GM19324 (cell line): ENCODE measurements at regions not wholly inside any gene's neighbourhood (a gene's known extent, or its start where the extent isn't known, plus 50 kb on each side); places are given as distances from the start of the nearest gene placed in this dataset.

Experiments used
- ATAC-seq: cut with Tn5 transposase; IDR thresholded peaks from one replicate; pipeline ENCODE4 v1.9.1; 2021; ENCODE audit warnings: mild to moderate bottlenecking, moderate library complexity; ENCODE audit not compliant: unreplicated experiment, low FRiP score

DNA sequence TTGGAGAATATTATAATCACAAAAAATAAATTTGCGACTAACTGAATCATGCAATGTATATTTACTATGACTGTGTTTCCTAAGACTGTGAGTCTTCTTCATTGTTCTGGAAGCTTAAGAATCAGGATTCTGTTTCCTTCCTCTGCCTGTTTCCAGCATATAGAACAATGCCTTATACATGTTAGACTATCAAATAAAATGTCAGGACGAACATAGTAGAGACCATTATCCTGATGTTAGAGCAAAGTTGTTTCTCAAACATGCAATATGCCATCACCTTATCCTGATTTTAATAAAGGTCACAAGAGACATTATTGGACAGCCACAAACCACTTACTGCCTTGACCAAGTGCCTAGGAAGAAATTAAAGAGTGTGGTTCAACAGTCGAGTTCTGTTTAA, 457.4 kb upstream of the AGTR1 start:
- no peak for ATAC-seq

DNA sequence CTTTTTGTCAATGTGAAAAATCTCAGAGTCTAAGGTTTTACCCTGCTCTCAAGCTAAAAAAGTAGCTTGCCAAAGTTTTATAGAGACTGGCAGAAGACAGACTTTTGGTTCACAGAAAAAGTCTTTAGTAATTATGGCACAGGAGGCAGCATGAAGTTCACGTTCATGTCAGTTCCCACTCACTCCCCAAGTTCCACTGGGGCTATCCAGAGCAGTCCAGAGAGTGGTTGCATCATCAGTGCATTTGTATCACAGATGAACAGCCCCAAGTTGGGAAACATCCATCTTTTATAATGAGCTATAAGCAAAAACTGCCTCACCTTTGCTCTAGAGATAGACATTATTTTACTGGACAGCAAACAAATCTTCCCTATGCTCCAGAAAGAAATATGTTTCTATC, 454.1 kb upstream of the AGTR1 start:
- no peak for ATAC-seq

DNA sequence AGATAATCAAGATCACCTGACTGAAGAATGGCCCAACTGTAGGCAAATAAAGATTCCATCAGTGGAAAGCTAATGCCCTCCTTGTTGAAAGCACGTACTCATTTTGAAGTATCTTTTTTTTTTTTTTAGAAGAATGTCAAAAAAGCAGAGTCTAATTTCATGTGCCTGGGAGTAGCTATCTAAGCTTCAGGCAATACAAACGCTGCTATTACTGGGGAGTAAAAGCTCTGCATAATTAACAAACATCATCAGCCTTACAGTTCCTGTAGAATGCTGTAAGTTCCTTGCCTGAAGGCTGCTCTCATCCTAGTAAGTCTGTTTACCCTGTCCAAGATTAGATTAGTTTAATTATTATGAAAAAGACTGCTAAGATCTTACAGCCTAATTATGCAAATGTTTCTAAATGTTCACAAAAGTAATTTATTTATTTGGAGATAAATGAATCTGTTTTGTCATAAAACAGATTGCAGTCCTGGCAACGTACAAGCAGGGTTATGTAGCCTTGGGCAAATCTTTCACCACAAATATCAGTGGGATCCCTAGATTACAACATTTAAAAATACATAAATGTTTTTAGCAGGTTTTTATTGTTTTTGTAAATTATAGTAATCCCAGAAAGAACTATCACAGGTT, 451.3 kb upstream of the AGTR1 start:
- ATAC-seq = no peak

DNA sequence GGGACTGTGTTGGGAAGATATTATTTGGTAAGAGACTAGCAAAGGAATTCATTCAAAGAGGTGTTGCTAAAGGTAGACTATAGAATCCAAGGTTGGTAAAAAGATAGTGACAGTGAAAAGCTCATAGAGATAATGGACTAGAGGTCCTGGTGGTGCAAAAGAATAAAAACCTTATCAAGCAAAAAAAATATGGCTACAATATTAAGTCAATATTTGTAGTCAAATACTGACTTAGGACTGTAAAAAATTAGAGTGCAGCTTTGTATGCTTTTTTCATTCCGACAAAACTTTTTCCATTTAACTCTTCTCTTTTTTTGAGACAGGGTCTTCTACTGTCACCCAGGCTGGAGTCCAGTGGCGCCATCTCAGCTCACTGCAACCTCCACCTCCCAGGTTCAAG, 444.0 kb upstream of the AGTR1 start:
- ATAC-seq = no peak

DNA sequence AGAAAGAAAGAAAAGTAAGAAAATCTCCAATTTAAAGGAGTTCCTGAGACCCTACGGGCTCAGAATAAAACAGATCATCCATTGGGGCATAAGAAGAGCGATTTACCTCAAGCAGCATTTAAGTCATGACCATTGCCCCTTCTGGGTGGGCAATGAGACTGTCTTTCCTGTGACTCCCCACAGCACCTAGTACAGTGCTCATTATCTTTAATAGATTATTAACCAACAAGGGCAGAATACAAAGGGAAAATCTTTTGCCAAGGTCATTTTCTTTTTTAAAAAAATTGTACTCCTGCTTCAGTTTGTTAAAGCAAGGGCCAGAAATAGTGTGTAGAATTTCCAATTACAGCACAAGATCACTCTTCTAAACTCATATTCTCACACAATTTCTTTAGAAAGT, 443.3 kb upstream of the AGTR1 start:
- no peak for ATAC-seq

DNA sequence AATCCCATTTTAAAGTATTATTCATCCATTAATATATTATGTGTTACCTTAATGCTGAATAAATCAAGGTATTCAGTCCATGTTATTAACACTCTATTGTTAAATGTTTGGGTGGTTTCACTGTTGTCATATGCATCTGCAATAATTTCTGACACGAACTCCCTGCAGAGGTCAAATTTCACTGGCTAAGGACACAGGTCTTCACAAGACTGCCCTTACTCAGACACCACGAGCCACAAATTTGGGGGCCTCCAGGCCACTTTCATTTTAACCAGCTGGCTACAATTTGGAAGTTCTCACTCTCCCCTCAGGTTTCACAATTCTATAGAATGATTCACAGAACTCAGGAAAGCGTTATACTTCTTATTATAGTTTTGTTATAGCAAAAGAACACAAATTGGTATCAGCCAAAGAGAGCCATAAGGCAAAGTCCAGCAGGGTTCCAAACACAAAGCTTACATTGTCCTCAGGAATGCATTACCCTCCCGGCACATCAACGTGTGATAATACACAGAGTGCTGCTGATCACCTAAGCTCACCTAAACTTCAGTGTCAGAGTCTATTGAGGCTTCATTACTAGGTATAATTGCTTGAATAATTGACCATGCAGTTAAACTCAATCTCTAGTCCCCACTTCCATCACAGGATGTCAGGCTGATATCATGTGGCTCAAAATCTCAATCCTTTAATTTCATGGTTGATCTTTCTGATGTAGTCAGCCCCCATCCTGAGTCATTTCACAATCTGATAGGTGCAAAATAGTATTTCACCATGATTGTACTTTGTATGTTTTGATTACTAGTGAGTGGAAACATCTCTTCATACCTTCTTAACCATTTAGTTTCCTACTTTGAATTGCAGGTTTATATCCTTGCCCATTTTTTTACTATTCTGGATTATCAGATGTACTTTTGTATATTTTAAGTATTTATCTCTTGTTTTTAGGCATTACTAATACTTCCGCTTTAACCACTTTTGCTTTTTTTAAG, 441.4 kb upstream of the AGTR1 start:
- ATAC-seq = no peak

DNA sequence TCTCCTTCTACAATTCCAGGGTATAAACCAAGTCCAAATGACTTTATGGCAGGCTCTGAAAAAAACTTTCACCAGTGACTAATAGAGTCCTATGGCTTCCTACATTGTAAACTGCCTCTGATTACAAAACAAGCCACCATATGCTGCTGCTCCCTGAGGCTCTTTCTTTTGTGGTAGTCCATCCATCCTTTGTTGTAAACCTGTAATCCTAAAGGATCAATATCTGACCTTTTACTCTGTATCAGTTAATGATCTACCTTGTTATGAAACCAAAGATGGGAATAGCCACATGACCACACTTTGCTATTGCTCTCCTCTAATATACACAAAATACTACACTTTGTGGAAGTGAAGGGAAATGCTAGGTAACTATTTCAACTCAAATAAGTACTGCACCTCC, 434.7 kb upstream of the AGTR1 start:
- no peak for ATAC-seq

DNA sequence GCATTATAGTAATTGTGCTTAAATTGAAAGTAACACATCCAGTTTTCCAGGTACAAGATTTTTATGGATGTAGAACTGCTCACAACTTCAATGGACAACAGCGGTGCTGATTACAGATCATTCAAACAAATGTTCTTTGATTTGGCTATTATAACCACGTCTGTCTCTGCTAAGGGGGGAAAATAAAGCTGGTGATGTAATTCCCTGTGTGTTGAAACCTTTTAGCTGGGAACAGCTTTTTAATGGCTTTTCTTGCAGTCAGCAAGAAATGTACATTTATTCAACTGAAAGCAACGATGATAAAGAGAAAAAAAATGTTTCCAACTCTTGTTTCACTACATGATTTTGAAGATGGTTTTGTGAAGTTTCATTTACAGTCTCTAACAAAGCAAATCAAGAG, 431.9 kb upstream of the AGTR1 start:
- no peak for ATAC-seq

DNA sequence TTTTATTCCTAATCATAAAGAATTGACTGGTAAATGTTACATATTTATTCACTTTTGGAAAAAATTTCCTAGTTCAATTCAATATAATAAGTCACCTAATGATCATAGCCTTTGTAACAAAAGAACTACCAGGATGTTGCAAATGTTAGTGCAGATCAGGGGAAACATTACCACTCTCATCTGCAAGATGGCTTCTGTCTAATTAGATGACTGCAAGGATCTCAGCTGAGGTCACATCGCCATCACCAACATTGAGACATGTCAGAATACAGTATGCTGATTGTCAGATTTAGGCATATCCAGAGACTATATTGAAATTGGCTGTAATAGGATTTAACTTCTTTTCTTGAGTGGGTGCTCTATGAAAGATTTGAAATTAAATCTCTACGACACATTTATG, 431.4 kb upstream of the AGTR1 start:
- no peak for ATAC-seq

DNA sequence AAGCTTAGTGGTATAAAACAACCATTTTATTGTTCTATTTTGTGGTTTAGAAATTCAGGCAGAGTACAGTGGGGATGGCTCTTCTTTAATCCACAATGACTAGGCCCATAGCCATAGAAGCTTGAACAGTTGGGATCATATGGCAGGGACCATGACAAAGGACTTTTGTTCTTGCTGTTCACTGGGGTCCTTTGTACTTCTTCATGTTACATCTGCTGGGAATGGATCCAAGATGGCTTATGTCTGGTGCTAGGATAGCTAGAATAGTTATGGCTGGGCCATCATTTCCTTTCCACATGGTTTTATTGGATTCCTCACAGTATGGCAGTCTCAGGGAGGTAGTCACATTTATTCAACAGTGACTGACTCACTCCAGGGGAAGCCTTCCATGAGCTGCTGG, 427.9 kb upstream of the AGTR1 start:
- ATAC-seq = no peak

DNA sequence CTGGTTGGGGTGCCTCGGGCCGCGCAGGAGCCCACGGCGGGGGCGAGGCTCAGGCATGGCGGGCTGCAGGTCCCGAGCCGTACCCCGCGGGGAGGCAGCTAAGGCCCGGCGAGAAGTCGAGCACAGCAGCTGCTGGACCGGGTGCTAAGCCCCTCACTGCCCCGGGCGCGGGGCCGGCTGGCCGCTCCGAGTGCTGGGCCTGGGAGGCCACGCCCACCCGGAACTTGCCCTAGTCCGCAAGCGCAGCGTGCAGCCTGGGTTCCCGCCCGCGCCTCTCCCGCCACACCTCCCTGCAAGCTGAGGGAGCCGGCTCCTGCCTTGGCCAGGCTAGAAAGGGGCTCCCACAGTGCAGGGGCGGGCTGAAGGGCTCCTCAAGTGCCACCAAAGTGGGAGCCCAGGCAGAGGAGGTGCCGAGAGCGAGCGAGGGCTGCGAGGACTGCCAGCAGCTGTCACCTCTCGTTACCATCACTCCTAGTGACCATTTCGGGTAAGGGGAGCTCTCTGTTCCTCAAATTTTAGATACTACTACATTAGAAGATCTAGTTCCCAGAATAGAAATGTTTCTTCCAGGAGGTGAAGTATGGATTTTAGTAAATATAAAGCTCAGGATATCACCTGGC, 417.0 kb upstream of the AGTR1 start:
- ATAC-seq = no peak

DNA sequence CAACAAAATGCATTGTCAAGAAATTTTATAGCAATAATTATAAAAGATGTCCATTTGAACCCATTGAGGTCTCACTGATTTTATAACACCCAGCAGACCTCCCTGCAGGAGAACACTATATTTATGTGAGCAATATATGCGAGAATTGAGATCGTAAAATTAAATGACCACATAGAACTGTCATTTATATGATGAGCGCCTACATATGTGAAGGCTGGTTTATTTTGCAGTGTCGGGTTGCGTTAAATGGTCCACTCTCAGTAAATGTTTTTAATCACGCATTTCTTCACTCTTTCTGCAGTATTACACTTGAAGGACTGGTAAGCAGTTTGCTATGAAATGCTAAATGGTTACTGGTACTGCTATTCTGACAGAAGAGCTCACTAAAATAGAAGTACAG, 408.5 kb upstream of the AGTR1 start:
- no peak for ATAC-seq

DNA sequence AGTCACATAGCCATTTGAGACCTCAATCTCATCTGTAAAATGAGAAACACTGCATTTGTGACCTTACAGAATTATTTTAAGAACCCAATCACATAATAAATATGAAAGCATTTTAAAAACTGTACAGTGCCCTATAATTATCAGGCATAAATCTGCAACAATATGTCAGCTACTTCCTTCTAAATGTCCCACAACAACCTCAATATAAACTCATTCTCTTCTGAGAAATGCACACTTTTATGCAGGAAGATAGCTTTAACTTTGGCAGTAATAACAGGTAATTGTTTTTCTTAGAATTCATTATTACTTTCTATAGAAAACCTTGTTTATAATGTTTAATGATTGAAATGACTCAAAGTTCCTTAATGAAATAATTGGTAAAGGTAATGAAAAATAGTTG, 400.7 kb upstream of the AGTR1 start:
- no peak for ATAC-seq

DNA sequence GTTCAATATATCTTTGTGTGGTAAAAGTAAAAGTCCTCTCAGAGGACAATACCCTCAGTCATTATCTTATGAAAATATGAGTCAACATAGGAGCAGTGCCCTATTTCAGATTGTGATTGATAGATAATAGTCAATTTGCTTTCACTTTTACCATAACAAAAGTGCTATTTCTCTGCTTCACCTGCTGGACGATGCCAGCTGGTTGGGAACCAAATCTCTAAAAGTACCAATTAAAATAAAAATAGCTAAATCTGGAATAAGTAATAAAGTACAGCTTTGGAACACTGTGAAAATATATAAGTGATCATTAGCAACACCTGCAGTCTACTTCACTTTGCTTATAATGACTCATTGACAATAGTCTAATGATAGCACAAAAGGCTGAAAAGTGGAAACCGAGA, 390.3 kb upstream of the AGTR1 start:
- no peak for ATAC-seq

DNA sequence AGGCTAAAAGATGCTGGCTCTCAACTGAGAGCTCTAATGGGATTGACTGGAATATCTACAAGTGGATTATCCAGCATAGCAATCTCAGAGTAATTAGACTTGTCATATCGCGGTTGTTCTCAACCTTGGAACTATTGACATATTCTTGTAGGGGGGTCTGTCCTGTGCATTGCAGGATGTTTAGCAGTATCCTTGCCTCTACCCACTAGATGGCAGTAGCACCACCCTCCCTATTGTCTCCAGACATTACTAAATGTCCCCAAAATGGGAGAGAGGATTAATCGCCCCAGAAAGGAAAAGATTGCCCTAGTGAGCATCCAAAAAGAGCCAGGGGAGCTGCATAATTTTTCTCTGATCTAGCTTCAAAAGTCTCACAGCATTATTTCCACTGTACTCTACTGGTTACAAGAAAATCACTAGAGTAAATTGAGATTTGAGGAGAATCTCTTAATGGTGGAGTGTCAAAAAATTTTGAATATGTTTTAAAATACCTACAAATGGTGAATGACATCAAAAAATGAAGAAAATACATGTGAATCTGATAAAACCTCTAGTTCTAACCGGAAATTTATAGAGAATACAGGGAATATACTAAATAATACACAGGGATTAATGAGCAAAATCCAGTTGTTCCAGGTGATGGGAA, 388.2 kb upstream of the AGTR1 start:
- peak; percentile 89 for ATAC-seq

DNA sequence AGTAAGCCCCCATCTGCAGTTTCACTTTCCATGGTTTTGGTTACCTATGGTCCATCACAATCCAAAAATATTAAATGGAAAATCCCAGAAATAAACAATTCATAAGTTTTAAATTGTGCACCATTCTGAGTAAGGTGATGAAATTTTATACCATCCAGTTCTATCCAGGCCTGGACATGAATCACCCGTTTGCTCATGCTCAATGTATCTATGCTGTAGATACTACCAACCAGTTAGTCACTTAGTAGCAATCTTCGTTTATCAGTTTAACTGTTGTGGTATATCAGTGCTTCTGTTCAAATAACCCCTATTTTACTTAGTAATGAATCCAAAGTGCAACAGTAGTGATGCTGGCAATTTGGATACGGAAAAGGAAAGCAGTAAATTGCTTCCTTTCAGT, 381.9 kb upstream of the AGTR1 start:
- no peak for ATAC-seq

DNA sequence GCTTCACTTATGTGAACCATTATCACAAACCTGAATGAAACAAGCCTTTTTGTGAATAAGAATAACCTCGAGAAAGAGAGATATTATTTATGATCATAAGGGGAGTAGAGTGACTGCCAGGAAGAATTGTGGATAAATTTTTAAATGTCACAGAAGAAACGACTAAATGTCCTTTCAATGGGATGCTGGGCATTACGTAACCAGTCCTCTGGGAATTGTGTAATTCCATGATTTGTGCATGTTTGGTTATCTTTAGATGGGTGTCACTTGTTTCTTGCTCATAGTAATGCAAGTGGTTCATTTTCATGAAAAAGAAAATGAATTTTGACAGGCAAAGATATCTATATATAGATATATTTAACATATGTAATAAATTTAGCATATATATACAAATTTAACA, 379.5 kb upstream of the AGTR1 start:
- no peak for ATAC-seq

DNA sequence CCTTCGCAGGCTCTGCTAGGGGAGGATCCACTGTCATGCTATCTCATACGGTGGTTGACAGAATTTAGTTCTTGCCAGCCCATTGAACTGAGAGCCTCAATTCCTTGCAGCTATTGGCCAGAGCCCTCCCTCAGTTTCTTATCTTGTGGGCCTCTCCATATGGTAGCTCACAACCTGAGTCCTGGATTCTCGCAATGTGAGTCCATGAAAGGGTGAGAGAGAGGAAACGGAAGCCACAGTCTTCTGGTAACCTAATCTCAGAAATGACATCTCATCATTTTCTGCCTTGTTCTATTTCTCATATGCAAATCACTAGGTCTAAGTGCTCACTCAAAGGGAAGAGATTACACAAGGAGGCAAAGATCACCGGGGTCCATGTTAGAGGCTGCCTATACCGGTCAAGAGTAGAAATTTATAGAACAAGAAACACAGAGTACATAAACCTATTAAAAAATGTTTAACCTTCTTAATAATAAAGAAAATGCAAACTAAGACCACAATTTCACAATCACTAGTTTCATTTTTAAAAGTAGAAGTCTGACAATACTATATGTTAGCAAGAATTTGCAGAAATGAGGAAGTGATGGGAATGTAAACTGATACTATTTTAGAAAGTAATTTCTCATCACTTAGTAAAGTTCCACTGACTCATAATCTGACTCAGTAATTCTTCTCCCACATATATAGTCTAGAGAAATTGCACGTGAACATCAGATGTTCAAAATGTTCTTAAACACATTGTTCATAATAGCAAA, 378.4 kb upstream of the AGTR1 start:
- ATAC-seq = peak; percentile 98

DNA sequence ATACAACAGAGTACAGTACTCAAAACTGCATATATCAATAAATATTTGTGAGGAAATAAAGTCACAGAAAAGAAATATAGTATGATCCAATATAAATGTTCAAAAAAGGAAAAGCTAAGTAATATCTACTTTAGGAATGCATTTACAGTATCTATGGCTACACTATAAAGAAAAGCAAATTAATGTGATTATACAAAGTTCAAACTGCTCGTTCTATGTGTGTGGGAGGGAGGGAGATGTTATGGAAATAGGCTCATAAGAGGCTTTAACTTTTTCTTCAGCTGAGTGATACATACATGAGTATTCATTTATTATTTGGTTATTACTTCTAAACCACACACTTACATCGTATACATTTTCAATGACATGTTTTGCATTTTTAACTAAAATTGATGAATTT, 377.7 kb upstream of the AGTR1 start:
- ATAC-seq = no peak

DNA sequence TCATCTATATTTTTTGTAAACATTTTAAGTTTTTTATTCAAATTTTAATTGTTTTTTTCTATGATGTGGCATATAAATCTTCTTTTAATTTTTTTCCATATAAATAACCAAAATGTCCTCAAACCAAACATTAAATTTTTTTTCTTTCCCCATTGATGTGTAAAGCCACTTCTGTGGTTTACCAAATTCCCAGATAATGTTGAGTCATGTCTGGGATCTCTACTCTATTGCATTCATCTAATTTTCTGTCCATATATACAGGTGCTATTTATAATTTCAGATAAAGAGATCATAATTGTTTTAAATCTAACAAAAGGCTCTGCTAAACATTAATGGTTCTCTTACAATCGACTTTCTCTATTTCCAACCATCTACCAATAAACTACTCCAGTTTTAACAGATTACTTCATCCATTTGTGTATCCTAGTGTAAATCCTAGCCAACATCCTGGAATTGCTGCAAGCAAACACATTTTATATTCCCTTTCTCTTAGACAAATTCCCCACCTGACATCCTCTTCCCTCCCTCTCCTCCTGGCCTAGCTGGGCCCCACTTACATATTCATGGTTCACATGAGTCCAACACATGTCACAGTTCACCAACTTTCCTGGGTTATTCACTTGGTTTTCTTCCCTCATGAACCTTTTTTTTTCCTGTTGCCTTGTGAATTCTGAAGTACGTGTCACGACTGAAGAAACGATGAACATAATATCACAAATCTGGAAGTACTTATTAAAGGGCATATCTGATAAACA, 368.0 kb upstream of the AGTR1 start:
- ATAC-seq = no peak
